AG10803 (cell line): ENCODE measurements at regions not wholly inside any gene's neighbourhood (a gene's known extent, or its start where the extent isn't known, plus 50 kb on each side); places are given as distances from the start of the nearest gene placed in this dataset.
A peak's percentile ranks its signal among the peaks of the same experiment; 100 is the strongest.

Source experiments
- DNase-seq: peaks from one replicate; pipeline ENCODE4 v3.0.0; 2010; ENCODE audit warnings: low read depth
- H3K4me3 ChIP-seq: 2 replicates; pipeline ENCODE4 v1.5.1; 2011; ENCODE audit warnings: mild to moderate bottlenecking, low read length, control low read depth
- TF ChIP-seq, protein P1 (sequence below): conservative IDR thresholded peaks from 2 replicates; pipeline ENCODE4 v1.5.1; 2011; ENCODE audit warnings: mild to moderate bottlenecking, low read length, control low read depth, inconsistent platforms

DNA sequence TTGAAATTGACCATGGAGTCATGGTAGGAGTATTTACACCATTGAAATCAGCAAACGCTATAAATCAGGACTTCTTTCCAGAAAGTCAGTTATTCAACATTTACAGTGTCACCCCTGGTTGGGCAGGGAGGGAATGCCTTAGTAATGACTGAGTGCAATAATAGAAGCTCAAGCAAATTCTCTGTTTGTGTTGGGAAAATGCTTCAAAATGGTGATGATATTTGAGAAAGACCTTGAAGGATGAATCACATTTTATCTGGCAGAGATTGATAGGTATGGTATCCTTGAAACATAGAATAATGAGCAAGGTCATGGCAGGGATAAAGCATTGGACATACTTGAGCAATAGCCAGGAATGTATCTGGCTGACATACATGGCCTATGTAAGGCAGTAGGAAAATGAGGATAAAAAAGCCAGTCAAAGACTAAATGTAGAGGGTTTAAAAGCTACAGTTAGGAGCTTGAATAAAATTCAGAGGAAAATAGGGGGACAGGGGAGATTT lies 248.7 kb downstream of the FMR1NB start:
- DNase-seq = peak; percentile 13
- TF ChIP-seq, protein P1, sequence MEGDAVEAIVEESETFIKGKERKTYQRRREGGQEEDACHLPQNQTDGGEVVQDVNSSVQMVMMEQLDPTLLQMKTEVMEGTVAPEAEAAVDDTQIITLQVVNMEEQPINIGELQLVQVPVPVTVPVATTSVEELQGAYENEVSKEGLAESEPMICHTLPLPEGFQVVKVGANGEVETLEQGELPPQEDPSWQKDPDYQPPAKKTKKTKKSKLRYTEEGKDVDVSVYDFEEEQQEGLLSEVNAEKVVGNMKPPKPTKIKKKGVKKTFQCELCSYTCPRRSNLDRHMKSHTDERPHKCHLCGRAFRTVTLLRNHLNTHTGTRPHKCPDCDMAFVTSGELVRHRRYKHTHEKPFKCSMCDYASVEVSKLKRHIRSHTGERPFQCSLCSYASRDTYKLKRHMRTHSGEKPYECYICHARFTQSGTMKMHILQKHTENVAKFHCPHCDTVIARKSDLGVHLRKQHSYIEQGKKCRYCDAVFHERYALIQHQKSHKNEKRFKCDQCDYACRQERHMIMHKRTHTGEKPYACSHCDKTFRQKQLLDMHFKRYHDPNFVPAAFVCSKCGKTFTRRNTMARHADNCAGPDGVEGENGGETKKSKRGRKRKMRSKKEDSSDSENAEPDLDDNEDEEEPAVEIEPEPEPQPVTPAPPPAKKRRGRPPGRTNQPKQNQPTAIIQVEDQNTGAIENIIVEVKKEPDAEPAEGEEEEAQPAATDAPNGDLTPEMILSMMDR = no peak
- H3K4me3 ChIP-seq = no peak overlapping the region

DNA sequence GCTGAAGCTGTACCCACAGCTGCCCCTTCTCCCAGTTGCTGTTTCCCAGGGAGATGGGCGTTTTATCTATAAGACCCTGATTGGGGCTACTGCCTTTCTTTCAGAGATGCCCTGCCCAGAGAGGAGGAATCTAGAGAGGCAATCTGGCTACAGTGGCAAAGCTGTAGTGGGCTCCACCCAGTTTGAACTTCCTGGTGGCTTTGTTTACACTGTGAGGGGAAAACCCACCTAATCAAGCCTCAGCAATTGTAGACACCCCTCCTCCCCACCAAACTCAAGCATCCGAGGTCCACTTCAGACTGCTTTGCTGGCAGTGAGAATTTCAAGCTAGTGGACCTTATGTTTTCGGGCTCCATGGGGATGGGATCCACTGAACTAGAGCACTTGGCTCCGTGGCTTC lies 240.4 kb upstream of the AFF2 start:
- no peak overlapping the region for H3K4me3 ChIP-seq
- DNase-seq = no peak
- TF ChIP-seq, protein P1 = no peak

DNA sequence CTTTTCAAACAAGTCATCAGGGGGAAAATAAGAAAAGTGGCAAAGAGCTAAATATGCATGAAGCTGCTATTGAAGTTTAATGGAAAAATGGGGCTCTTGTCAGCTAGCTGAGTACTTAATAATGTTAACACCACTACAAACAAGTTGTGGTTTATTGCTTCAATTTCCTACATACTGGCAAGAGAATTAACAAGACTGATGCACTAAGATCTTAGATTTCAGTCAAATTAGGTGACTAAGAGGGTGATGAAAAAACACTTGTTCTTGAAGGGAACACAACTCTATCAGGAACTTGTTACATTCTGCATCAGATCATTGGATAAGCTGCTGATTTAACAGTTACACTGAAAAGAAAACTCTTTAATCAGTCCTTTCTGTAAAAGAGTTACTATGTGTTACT lies 234.6 kb upstream of the AFF2 start:
- H3K4me3 ChIP-seq = no peak overlapping the region
- TF ChIP-seq, protein P1 = no peak
- no peak for DNase-seq

DNA sequence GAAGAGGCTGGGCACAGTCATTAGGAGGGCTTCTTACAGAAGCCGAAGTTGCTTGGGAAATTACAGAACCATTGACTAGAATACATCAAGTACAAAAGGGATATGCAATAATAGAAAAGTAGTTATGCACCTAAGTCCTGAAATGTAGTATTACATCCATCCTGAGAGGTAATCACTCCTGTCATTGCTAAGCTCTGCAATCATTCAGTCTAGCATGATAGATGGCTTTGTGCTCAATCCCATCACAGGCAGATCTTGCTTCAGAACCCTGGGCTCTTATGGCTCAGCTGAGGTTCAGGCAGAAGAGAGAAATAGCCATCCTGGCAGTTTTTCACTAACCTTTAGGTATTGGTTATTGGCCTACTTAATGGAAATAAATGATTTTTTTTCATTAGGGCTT lies 231.7 kb upstream of the AFF2 start:
- TF ChIP-seq, protein P1 = no peak
- no peak overlapping the region for H3K4me3 ChIP-seq
- DNase-seq = no peak

DNA sequence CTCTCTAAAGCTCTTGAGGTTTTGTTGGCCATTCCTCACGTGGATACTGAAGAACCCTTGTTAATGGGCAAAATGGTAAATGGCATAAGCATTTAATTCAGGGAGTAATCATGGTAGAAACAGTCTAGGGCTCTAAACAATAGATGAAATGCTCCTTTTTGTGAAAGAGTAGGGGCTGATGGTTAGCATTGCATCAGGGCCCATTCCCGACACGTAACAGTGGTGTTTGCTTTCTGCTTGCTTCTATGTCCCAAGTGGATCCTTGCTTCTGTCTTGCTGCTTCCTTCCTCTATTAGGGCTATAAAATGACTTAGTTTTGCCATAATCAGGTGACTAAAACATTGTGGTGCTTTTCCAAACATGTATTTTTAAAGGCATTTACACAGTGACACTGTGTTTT lies 230.9 kb upstream of the AFF2 start:
- no peak for DNase-seq
- TF ChIP-seq, protein P1 = no peak
- H3K4me3 ChIP-seq = no peak overlapping the region

DNA sequence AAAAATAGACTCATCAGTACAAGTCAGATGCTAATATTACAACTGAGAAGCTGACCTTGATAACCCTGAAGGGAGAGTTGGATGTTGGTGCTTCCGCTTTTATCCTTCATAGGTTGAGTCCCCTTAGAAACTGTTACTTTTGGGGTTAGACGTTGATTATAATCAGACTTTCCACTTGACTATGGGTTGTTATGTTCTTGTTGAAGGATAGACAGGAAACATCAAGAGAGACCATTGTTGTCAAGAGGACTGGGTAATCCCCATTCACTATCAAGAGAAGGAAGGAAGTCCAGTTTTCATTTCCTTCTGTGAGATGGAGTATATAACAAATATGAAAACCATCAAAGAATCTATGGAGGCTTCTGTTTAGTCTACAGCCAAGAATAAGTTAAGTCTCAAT lies 229.9 kb upstream of the AFF2 start:
- no peak for DNase-seq
- H3K4me3 ChIP-seq = no peak overlapping the region
- TF ChIP-seq, protein P1 = no peak

DNA sequence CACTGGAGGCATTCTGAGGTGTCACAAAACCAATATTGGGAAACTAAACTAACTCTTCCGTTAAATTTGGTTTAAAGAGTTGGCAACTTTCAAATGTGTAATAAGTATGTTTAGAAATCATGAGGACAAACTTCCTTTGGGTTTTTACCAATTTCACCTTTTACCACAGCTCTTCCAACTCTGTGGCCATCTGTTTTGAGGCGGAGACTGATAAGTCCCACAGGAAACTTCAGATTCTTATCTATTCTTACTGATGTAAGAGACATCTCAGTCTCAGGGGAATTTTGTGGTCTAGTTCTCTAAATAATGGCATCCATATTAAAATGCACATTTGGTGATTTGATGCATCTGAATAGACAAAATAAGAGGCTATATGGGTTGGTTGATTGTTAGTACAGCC lies 229.2 kb upstream of the AFF2 start:
- no peak overlapping the region for H3K4me3 ChIP-seq
- TF ChIP-seq, protein P1 = no peak
- no peak for DNase-seq
